ENCODE measurements at regions not wholly inside any gene's neighbourhood (a gene's known extent, or its start where the extent isn't known, plus 50 kb on each side); places are given as distances from the start of the nearest gene placed in this dataset.
"Not testable (repeated sequence)": the region's sequence is repeated elsewhere in the genome, so short reads cannot be mapped to it uniquely, and the experiment has no call there.

DNA sequence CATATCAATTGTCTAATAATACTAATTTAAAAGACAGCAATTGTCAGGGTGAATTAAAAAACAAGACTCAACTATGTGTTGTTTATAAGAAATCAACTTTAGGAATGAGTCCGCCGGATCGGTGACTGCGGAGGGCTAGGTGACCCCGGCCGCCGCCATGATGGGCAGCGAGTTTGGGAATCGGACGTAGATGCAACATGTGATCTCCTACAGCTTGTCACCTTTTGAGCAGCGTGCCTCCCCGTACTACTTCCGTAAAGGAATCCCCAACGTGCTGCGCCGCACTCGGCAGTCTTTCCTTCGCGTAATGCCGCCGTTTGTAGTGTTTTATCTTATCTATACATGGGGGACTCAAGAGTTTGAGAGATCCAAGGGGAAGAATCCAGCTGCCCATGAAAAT, 742.5 kb upstream of the PABPC4L start:
- Histone ChIP-seq H3K9me3 (ENCODE audit: control insufficient read depth, insufficient read depth, low read length) (no peaks in the 10 kb centered on the region), H3K4me1 (ENCODE audit: insufficient read depth, low read length) (no peaks in the 10 kb centered on the region), H3K9ac (ENCODE audit: low read depth, low read length) (no peak overlapping the region), H3K36me3 (ENCODE audit: insufficient read depth, low read length) (no peaks in the 10 kb centered on the region)

DNA sequence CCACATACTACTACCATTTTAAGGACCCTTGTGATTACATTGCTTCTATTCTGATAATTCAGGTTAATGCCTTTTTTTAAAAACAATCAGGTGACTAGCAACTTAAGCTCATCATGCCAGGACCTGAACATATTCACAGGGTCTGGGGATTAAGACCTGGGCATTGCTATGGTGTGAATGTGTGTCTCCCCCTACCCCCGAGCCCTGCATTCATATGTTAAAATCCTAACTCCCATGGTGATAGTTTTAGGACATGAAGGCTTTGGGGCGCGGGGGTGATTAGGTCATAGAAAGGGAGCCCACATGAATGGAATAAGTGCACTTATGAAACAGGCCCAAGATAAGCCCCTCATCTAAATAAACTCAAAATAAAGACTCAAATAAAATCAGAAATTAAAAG, 734.4 kb upstream of the PABPC4L start:
- Histone ChIP-seq H3K4me1 (ENCODE audit: insufficient read depth, low read length) (peaks cover 16% of the 10 kb centered on the region; the same call in 1 of the 2 replicates), H3K9ac (ENCODE audit: low read depth, low read length) (no peak overlapping the region), H3K36me3 (ENCODE audit: insufficient read depth, low read length) (no peaks in the 10 kb centered on the region), H3K9me3 (ENCODE audit: control insufficient read depth, insufficient read depth, low read length) (no peaks in the 10 kb centered on the region)

DNA sequence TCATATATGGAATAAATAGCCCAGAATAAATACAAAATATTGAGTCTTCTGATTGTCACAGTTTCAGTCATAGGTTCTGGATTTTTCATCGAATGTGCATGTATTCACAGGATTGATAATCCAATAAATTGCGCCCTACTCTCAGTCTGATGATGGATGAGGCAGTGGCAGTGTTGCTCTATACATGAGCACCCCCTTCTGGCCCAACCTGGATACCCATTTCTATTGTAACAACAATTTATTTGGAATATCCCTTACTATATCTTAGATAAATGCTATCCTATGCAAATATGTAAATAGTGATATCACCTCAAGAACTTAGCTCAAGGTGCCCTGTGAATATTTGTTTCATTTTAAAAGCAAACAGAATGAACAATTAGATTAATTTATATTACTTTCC, 733.7 kb upstream of the PABPC4L start:
- Histone ChIP-seq H3K9ac (ENCODE audit: low read depth, low read length) (no peak overlapping the region), H3K36me3 (ENCODE audit: insufficient read depth, low read length) (no peaks in the 10 kb centered on the region), H3K9me3 (ENCODE audit: control insufficient read depth, insufficient read depth, low read length) (no peaks in the 10 kb centered on the region), H3K4me1 (ENCODE audit: insufficient read depth, low read length) (peaks cover 16% of the 10 kb centered on the region; the same call in 1 of the 2 replicates)

GRCh38 chr4:134934036-134934808, 732.6 kb upstream of the PABPC4L start:
- Histone ChIP-seq H3K36me3 (ENCODE audit: insufficient read depth, low read length) (no peaks in the 10 kb centered on the region), H3K9me3 (ENCODE audit: control insufficient read depth, insufficient read depth, low read length) (no peaks in the 10 kb centered on the region), H3K4me1 (ENCODE audit: insufficient read depth, low read length) (peaks cover 16% of the 10 kb centered on the region; the same call in 1 of the 2 replicates), H3K9ac (ENCODE audit: low read depth, low read length) (no peak overlapping the region)

DNA sequence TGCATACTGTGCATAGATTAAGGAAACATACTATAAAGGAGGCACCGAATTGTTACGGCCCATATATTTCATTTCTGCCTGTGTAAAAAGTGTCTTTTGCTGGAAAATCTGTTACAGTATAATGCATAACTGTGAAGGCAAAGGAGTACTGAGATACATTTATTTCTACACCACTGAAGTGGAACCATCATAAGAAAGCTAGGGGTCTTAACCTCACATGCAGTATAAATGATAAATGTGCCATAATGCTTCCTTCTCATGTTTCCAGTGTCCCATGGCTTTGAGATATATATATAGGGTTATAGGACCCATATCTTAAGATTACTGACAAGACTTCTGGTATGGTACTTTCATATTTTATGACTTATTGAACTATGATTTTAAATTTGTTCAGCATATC, 713.8 kb upstream of the PABPC4L start:
- no peaks in the 10 kb centered on the region; the same call in 1 of the 2 replicates for H3K9me3 ChIP-seq (ENCODE audit: control insufficient read depth, insufficient read depth, low read length)
- H3K9ac ChIP-seq (ENCODE audit: low read depth, low read length) = no peak overlapping the region
- H3K36me3 ChIP-seq (ENCODE audit: insufficient read depth, low read length) = no peaks in the 10 kb centered on the region; the same call in 1 of the 2 replicates
- peaks cover 44% of the 10 kb centered on the region for H3K4me1 ChIP-seq (ENCODE audit: insufficient read depth, low read length)

DNA sequence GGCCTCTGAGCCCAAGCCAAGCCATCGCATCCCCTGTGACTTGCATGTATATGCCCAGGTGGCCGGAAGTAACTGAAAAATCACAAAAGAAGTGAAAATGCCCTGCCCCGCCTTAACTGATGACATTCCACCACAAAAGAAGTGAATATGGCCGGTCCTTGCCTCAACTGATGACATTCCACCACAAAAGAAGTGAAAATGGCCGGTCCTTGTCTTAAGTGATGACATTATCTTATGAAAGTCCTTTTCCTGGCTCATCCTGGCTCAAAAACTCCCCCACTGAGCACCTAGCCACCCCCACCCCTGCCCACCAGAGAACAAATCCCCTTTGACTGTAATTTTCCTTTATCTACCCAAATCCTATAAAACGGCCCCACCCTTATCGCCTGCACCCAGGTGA, 712.7 kb upstream of the PABPC4L start:
- not testable (repeated sequence) for H3K9me3 ChIP-seq (ENCODE audit: control insufficient read depth, insufficient read depth, low read length); H3K36me3 ChIP-seq (ENCODE audit: insufficient read depth, low read length); H3K9ac ChIP-seq (ENCODE audit: low read depth, low read length)
- H3K4me1 ChIP-seq (ENCODE audit: insufficient read depth, low read length) = peaks cover 55% of the 10 kb centered on the region

DNA sequence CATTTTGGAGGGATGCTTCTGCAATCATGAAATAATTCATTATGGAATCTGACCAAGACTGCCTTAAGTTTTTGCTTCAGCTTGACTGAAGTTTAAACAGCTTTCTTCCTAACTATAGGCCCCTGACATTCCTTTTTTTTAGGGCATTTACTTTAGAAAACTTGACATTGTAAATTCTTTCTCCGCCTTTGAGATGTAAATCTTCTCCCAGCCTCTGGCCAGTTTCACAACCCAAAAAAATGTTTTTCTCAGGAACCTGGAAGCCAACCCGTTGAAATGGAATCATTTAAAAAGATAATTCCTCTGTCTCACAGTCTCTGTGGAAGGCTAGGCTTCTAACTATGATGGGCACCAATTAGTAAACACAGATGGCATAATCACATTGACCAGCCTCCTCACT, 710.4 kb upstream of the PABPC4L start:
- 0 out of 2 replicates have a peak overlapping the region, but pooled peaks have one; percentile 3 for H3K9ac ChIP-seq (ENCODE audit: low read depth, low read length)
- H3K9me3 ChIP-seq (ENCODE audit: control insufficient read depth, insufficient read depth, low read length) = no peaks in the 10 kb centered on the region; the same call in 1 of the 2 replicates

DNA sequence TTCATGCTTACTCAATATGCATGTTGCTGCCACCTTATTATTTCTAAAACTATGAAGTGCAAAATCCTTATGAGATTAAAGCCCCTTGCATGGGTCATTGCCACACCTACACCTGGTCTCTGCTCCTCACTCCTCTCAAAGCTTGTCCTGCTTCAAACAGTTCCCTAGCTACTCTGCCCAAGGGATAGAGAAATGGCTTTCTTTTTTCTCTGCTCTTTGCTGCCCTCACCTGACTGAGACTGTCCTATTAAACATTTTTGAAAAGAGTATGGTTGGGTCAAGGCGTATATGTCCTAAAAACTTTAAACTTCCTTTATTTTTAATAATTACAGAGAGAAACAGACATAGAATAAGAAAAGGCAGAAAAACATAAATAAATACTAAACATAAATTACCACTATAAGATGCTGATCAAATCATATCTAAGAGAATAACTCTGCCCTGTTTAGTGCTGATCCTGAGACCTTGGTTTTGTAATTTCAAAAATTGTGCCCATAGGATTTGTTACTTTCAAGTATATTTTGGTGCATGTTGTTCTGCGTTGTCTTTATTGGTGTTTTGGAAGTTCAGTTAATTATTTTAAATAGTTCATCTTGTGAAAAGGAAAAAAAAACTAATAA, 704.9 kb upstream of the PABPC4L start:
- H3K9me3 ChIP-seq (ENCODE audit: control insufficient read depth, insufficient read depth, low read length) = no peaks in the 10 kb centered on the region
- H3K36me3 ChIP-seq (ENCODE audit: insufficient read depth, low read length) = no peaks in the 10 kb centered on the region
- H3K9ac ChIP-seq (ENCODE audit: low read depth, low read length) = no peak overlapping the region
- H3K4me1 ChIP-seq (ENCODE audit: insufficient read depth, low read length) = peaks cover 22% of the 10 kb centered on the region

More for the DNA sequence above, 710.4 kb upstream of the PABPC4L start:
- Histone ChIP-seq H3K36me3 (ENCODE audit: insufficient read depth, low read length) (no peaks in the 10 kb centered on the region; the same call in 1 of the 2 replicates), H3K4me1 (ENCODE audit: insufficient read depth, low read length) (peaks cover 55% of the 10 kb centered on the region)

DNA sequence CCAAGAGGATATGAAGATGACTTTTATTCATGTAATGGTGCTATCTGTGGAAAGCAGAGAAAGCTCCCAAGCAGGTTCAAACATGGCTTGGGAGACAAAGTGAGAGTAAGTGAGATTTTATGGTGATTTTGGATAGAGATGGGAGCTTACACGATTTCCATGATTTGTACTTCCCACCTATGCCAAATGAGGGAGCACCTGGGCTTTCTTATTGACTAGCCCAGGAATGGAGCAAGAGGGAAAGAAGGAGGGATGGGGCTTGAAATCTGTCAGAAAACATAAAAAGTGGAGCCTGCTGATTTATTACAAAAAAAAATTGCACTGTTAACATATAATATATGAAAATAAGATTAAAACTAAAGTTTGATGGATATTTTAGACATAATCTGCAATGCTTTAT, 703.5 kb upstream of the PABPC4L start:
- no peaks in the 10 kb centered on the region for H3K36me3 ChIP-seq (ENCODE audit: insufficient read depth, low read length)
- H3K4me1 ChIP-seq (ENCODE audit: insufficient read depth, low read length) = peaks cover 8% of the 10 kb centered on the region
- no peak overlapping the region for H3K9ac ChIP-seq (ENCODE audit: low read depth, low read length)
- H3K9me3 ChIP-seq (ENCODE audit: control insufficient read depth, insufficient read depth, low read length) = no peaks in the 10 kb centered on the region

GRCh38 chr4:134888156-134888555, 686.6 kb upstream of the PABPC4L start:
- H3K9ac ChIP-seq (ENCODE audit: low read depth, low read length) = no peak overlapping the region
- H3K36me3 ChIP-seq (ENCODE audit: insufficient read depth, low read length) = no peaks in the 10 kb centered on the region
- H3K9me3 ChIP-seq (ENCODE audit: control insufficient read depth, insufficient read depth, low read length) = no peaks in the 10 kb centered on the region
- H3K4me1 ChIP-seq (ENCODE audit: insufficient read depth, low read length) = 0 out of 2 replicates have a peak, but pooled peaks cover 4% of the 10 kb centered on the region

DNA sequence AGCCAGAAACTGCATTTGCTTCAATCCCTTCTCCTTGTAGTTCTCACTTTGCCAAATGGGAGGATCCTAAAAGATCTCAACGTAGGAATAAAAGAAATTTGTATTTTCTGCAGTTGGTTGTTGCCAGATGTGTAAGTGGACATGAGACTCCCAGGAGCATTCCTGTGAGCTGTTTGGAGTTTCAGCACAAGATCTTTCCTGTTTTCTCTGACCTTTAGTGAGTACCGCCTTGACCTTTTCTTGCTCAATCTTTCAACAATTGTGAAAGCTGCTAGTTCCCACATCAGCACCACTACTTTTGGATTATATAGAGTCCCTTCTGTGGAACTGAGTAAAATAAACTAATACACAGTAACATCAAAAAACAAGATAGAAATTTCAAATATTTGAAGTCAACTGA, 683.8 kb upstream of the PABPC4L start:
- Histone ChIP-seq H3K9ac (ENCODE audit: low read depth, low read length) (no peak overlapping the region), H3K9me3 (ENCODE audit: control insufficient read depth, insufficient read depth, low read length) (no peaks in the 10 kb centered on the region), H3K4me1 (ENCODE audit: insufficient read depth, low read length) (0 out of 2 replicates have a peak, but pooled peaks cover 4% of the 10 kb centered on the region), H3K36me3 (ENCODE audit: insufficient read depth, low read length) (no peaks in the 10 kb centered on the region)

DNA sequence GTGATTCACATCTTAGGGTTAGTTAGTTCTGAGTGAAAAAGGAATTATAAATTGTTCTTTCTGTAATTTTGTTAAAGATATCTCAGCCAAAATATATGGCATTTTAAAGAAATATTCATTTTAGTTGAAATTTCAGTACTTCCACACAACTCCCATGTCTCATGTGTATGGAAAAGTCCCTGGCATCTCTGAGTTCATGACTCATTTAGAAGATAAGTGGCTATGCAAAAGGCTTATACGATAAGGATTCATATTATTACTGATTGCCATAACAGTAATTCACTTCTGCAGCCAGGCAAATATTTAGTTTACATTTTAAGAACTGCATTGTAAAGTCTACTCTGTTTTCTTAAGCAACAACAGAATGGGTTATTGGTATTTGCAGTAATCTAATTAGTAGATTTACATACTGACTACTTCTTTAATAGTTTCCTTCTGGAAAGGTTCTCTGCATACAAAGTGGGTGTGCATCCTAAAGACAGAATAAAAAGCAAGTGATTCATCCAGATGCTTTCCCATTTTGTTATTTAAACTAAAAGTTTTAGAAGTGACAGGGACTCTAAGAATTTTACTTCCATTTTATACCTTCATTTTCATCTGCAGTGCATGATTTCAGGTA, 682.4 kb upstream of the PABPC4L start:
- Histone ChIP-seq H3K36me3 (ENCODE audit: insufficient read depth, low read length) (no peaks in the 10 kb centered on the region), H3K4me1 (ENCODE audit: insufficient read depth, low read length) (0 out of 2 replicates have a peak, but pooled peaks cover 4% of the 10 kb centered on the region), H3K9ac (ENCODE audit: low read depth, low read length) (no peak overlapping the region), H3K9me3 (ENCODE audit: control insufficient read depth, insufficient read depth, low read length) (no peaks in the 10 kb centered on the region)

DNA sequence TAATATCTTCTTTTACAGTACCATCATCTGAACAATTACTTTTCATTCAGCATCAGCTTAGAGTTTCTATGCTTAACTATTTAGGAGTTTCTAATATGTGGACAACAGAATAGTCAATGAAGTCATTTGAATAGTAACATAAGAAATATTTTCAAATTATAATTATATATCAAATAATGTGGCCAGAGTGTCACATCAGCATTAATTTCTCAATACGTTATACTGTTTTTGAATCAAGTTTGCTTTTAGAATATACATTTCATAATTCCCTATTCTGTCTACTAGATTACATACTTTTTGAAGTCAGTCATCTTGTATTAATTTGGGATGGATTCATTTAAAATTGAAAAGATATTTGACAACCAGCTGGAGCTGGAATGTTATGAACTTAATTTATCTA, 677.4 kb upstream of the PABPC4L start:
- H3K9me3 ChIP-seq (ENCODE audit: control insufficient read depth, insufficient read depth, low read length) = no peaks in the 10 kb centered on the region
- no peak overlapping the region for H3K9ac ChIP-seq (ENCODE audit: low read depth, low read length)
- 0 out of 2 replicates have a peak, but pooled peaks cover under 1% of the 10 kb centered on the region for H3K4me1 ChIP-seq (ENCODE audit: insufficient read depth, low read length)
- no peaks in the 10 kb centered on the region for H3K36me3 ChIP-seq (ENCODE audit: insufficient read depth, low read length)

DNA sequence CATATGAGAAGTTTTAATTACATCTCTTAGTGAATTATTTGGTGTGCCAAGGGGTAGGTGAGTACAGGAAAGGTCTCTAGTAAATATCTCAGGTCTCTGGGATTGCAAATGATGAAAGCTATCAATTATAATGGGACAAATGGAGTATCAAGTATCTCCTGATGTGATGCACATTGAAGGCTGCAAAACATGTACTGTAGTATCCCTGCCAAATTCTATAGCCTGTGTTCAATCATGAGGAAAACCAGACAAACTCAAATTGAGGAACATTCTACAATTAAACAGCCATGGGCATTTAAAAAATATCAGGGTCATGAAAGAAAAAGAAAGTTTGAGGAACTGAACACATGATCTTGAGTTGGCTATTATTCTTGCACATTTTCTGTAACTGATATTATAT, 665.4 kb upstream of the PABPC4L start:
- Histone ChIP-seq H3K4me1 (ENCODE audit: insufficient read depth, low read length) (no peaks in the 10 kb centered on the region), H3K9me3 (ENCODE audit: control insufficient read depth, insufficient read depth, low read length) (no peaks in the 10 kb centered on the region), H3K36me3 (ENCODE audit: insufficient read depth, low read length) (no peaks in the 10 kb centered on the region), H3K9ac (ENCODE audit: low read depth, low read length) (no peak overlapping the region)
